ENCODE measurements at regions not wholly inside any gene's neighbourhood (a gene's known extent, or its start where the extent isn't known, plus 50 kb on each side); places are given as distances from the start of the nearest gene placed in this dataset.

DNA sequence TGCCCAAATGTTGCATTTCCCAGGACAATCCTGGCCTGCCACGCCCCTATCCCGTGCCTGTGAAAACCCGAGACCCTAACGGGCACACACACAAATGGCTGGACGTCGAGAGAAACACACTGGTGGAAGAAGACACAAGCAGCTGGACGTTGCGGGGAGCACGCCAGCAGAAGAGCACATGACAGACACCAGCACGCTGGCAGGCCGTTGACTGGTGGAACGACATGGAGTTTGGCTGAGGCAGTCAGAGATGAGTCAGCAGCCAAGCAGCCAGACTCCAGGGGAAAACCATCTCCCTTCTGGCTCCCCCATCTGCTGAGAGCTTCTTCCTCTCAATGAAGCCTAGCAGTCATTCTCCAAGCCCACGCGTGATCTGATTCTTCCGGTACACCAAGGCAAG lies 606.7 kb upstream of the LRRC4C start (continued):
- TF ChIP-seq, protein P1, sequence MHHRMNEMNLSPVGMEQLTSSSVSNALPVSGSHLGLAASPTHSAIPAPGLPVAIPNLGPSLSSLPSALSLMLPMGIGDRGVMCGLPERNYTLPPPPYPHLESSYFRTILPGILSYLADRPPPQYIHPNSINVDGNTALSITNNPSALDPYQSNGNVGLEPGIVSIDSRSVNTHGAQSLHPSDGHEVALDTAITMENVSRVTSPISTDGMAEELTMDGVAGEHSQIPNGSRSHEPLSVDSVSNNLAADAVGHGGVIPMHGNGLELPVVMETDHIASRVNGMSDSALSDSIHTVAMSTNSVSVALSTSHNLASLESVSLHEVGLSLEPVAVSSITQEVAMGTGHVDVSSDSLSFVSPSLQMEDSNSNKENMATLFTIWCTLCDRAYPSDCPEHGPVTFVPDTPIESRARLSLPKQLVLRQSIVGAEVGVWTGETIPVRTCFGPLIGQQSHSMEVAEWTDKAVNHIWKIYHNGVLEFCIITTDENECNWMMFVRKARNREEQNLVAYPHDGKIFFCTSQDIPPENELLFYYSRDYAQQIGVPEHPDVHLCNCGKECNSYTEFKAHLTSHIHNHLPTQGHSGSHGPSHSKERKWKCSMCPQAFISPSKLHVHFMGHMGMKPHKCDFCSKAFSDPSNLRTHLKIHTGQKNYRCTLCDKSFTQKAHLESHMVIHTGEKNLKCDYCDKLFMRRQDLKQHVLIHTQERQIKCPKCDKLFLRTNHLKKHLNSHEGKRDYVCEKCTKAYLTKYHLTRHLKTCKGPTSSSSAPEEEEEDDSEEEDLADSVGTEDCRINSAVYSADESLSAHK (CRISPR knock-in tag; IDR thresholded peaks at IDR 0.05; ENCODE audit: borderline replicate concordance), result no peak
- no peak for TF ChIP-seq ZNF724P (CRISPR knock-in tag; IDR thresholded peaks at IDR 0.05; ENCODE audit: borderline replicate concordance)
- TF ChIP-seq ZMYM2 (CRISPR knock-in tag; IDR thresholded peaks at IDR 0.05), result no peak
- TF ChIP-seq, protein P2, sequence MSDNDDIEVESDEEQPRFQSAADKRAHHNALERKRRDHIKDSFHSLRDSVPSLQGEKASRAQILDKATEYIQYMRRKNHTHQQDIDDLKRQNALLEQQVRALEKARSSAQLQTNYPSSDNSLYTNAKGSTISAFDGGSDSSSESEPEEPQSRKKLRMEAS (IDR thresholded peaks at IDR 0.05), result no peak
- TF ChIP-seq ZFP36 (IDR thresholded peaks at IDR 0.05; ENCODE audit: borderline replicate concordance, low read depth, low read length, partially characterized antibody), result no peak
- TF ChIP-seq ATF7 (IDR thresholded peaks at IDR 0.05), result no peak
- no peak for TF ChIP-seq ATF7 (CRISPR knock-in tag; IDR thresholded peaks at IDR 0.05)
- TF ChIP-seq, protein P3, sequence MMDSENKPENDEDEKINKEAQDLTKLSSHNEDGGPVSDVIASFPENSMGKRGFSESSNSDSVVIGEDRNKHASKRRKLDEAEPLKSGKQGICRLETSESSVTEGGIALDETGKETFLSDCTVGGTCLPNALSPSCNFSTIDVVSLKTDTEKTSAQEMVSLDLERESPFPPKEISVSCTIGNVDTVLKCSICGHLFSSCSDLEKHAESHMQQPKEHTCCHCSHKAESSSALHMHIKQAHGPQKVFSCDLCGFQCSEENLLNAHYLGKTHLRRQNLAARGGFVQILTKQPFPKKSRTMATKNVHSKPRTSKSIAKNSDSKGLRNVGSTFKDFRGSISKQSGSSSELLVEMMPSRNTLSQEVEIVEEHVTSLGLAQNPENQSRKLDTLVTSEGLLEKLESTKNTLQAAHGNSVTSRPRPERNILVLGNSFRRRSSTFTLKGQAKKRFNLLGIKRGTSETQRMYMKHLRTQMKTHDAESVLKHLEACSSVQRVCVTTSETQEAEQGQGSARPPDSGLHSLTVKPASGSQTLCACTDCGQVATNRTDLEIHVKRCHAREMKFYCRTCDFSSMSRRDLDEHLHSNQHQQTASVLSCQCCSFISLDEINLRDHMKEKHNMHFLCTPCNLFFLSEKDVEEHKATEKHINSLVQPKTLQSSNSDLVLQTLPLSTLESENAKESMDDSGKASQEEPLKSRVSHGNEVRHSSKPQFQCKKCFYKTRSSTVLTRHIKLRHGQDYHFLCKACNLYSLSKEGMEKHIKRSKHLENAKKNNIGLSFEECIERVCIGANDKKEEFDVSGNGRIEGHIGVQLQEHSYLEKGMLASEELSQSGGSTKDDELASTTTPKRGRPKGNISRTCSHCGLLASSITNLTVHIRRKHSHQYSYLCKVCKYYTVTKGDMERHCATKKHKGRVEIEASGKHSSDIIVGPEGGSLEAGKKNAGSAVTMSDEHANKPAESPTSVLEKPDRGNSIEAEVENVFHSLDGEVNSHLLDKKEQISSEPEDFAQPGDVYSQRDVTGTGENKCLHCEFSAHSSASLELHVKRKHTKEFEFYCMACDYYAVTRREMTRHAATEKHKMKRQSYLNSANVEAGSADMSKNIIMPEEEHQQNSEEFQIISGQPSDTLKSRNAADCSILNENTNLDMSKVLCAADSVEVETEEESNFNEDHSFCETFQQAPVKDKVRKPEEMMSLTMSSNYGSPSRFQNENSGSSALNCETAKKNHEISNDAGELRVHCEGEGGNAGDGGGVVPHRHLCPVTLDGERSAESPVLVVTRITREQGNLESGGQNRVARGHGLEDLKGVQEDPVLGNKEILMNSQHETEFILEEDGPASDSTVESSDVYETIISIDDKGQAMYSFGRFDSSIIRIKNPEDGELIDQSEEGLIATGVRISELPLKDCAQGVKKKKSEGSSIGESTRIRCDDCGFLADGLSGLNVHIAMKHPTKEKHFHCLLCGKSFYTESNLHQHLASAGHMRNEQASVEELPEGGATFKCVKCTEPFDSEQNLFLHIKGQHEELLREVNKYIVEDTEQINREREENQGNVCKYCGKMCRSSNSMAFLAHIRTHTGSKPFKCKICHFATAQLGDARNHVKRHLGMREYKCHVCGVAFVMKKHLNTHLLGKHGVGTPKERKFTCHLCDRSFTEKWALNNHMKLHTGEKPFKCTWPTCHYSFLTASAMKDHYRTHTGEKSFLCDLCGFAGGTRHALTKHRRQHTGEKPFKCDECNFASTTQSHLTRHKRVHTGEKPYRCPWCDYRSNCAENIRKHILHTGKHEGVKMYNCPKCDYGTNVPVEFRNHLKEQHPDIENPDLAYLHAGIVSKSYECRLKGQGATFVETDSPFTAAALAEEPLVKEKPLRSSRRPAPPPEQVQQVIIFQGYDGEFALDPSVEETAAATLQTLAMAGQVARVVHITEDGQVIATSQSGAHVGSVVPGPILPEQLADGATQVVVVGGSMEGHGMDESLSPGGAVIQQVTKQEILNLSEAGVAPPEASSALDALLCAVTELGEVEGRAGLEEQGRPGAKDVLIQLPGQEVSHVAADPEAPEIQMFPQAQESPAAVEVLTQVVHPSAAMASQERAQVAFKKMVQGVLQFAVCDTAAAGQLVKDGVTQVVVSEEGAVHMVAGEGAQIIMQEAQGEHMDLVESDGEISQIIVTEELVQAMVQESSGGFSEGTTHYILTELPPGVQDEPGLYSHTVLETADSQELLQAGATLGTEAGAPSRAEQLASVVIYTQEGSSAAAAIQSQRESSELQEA (CRISPR knock-in tag; IDR thresholded peaks at IDR 0.05; ENCODE audit: not compliant biosample characterization), result no peak
- TF ChIP-seq, protein P4, sequence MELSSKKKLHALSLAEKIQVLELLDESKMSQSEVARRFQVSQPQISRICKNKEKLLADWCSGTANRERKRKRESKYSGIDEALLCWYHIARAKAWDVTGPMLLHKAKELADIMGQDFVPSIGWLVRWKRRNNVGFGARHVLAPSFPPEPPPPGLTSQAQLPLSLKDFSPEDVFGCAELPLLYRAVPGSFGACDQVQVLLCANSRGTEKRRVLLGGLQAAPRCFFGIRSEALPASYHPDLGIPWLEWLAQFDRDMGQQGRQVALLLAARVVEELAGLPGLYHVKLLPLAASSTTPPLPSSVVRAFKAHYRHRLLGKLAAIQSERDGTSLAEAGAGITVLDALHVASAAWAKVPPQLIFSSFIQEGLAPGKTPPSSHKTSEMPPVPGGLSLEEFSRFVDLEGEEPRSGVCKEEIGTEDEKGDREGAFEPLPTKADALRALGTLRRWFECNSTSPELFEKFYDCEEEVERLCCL (CRISPR knock-in tag; IDR thresholded peaks at IDR 0.05; ENCODE audit: borderline replicate concordance), result no peak
- TF ChIP-seq NFIB (CRISPR knock-in tag; IDR thresholded peaks at IDR 0.05; ENCODE audit: borderline replicate concordance), result no peak
